Loucy (cell line): ENCODE measurements at regions not wholly inside any gene's neighbourhood (a gene's known extent, or its start where the extent isn't known, plus 50 kb on each side); places are given as distances from the start of the nearest gene placed in this dataset.

ENCODE experiments used
- EZH2phosphoT487 ChIP-seq: fragments of 200-600 bp; IDR thresholded peaks from 2 replicates; pipeline ENCODE4 v1.6.1; 2018; ENCODE audit warnings: antibody characterized with exemption, mild to moderate bottlenecking, moderate library complexity, borderline replicate concordance
- TF ChIP-seq, protein P1 (sequence below): fragments of 200-600 bp; sonication (generic); conservative IDR thresholded peaks from 2 replicates; pipeline ENCODE4 v1.5.1; 2014; ENCODE audit warnings: mild to moderate bottlenecking, antibody characterized with exemption, low read length

DNA sequence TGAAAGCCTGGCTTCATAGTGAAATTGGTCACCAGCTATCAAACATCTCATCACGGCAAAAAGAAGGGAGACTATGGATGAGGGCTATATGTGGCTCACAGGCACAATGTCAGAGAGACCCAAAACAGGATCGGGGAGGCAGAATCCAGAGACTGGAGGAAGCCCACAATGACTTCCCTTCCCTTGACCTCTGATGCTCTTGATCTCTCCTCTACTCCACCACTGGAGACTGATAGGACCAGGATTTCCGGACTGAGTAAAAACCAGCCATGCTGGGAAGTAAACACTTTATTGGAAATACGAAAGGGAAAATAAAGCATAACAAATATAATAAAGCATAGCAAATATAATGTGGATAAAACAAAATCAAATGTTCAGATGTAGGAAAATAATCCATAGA is 597.3 kb downstream of the UTRN start:
- TF ChIP-seq, protein P1, sequence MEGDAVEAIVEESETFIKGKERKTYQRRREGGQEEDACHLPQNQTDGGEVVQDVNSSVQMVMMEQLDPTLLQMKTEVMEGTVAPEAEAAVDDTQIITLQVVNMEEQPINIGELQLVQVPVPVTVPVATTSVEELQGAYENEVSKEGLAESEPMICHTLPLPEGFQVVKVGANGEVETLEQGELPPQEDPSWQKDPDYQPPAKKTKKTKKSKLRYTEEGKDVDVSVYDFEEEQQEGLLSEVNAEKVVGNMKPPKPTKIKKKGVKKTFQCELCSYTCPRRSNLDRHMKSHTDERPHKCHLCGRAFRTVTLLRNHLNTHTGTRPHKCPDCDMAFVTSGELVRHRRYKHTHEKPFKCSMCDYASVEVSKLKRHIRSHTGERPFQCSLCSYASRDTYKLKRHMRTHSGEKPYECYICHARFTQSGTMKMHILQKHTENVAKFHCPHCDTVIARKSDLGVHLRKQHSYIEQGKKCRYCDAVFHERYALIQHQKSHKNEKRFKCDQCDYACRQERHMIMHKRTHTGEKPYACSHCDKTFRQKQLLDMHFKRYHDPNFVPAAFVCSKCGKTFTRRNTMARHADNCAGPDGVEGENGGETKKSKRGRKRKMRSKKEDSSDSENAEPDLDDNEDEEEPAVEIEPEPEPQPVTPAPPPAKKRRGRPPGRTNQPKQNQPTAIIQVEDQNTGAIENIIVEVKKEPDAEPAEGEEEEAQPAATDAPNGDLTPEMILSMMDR: no peak
- TF ChIP-seq EZH2phosphoT487: no peak
